NCI-H446 treated with DMSO at 0.1 percent for 48 hours (cell line): ENCODE measurements at regions not wholly inside any gene's neighbourhood (a gene's known extent, or its start where the extent isn't known, plus 50 kb on each side); places are given as distances from the start of the nearest gene placed in this dataset.

Source experiments
- DNase-seq: peaks from one replicate; lab custom pipeline; 2025; lab: John Stamatoyannopoulos, UW

GRCh38 chr2:120589771-120590608, 145.7 kb upstream of the GLI2 start:
- DNase-seq: no peak

GRCh38 chr2:120590841-120591240, 144.8 kb upstream of the GLI2 start:
- no peak for DNase-seq

- no peak for DNase-seq
Measured at GRCh38 chr2:120591572-120591971, 144.1 kb upstream of the GLI2 start.

- DNase-seq: no peak
Measured at GRCh38 chr2:120592084-120592483, 143.6 kb upstream of the GLI2 start.

- no peak for DNase-seq
Measured at GRCh38 chr2:120593921-120594686, 141.6 kb upstream of the GLI2 start.

- DNase-seq: no peak
Measured at GRCh38 chr2:120594856-120595685, 140.6 kb upstream of the GLI2 start.

- DNase-seq: no peak
Measured at GRCh38 chr2:120595739-120596138, 139.9 kb upstream of the GLI2 start.

- DNase-seq: no peak
Measured at GRCh38 chr2:120596191-120596811, 139.4 kb upstream of the GLI2 start.

GRCh38 chr2:120596990-120597594, 138.6 kb upstream of the GLI2 start:
- no peak for DNase-seq

GRCh38 chr2:120597595-120598193, 138.0 kb upstream of the GLI2 start:
- DNase-seq: no peak

GRCh38 chr2:120598416-120598815, 137.3 kb upstream of the GLI2 start:
- no peak for DNase-seq

GRCh38 chr2:120599072-120599471, 136.6 kb upstream of the GLI2 start:
- DNase-seq: no peak

- DNase-seq: no peak
Measured at GRCh38 chr2:120599656-120600055, 136.0 kb upstream of the GLI2 start.

- DNase-seq: no peak
Measured at GRCh38 chr2:120600335-120600734, 135.3 kb upstream of the GLI2 start.

- DNase-seq: no peak
Measured at GRCh38 chr2:120600786-120601185, 134.9 kb upstream of the GLI2 start.

GRCh38 chr2:120601566-120601965, 134.1 kb upstream of the GLI2 start:
- no peak for DNase-seq

- no peak for DNase-seq
Measured at GRCh38 chr2:120602251-120602650, 133.4 kb upstream of the GLI2 start.

- DNase-seq: no peak
Measured at GRCh38 chr2:120604767-120605166, 130.9 kb upstream of the GLI2 start.

GRCh38 chr2:120605231-120605935, 130.3 kb upstream of the GLI2 start:
- DNase-seq: no peak

- DNase-seq: no peak
Measured at GRCh38 chr2:120606280-120606679, 129.4 kb upstream of the GLI2 start.
